ENCODE measurements at regions not wholly inside any gene's neighbourhood (a gene's known extent, or its start where the extent isn't known, plus 50 kb on each side); places are given as distances from the start of the nearest gene placed in this dataset.
"Not testable (repeated sequence)": the region's sequence is repeated elsewhere in the genome, so short reads cannot be mapped to it uniquely, and the experiment has no call there.

- no peak for DNase-seq (ENCODE audit: low spot score)
These were observed 128.0 kb upstream of the SLC4A4 start for GRCh38 chr4:71210823-71211222.

GRCh38 chr4:71211748-71212147 is 127.1 kb upstream of the SLC4A4 start:
- no peak for DNase-seq (ENCODE audit: low spot score)

- no peak for DNase-seq (ENCODE audit: low spot score)
These were observed 126.6 kb upstream of the SLC4A4 start for GRCh38 chr4:71212216-71212615.

GRCh38 chr4:71214578-71214977 is 124.2 kb upstream of the SLC4A4 start:
- no peak for DNase-seq (ENCODE audit: low spot score)

GRCh38 chr4:71216316-71216959 is 122.4 kb upstream of the SLC4A4 start:
- DNase-seq (ENCODE audit: low spot score) = no peak

GRCh38 chr4:71217688-71218087 is 121.1 kb upstream of the SLC4A4 start:
- no peak for DNase-seq (ENCODE audit: low spot score)

- not testable (repeated sequence) for DNase-seq (ENCODE audit: low spot score)
These were observed 118.0 kb upstream of the SLC4A4 start for GRCh38 chr4:71220848-71221247.

- no peak for DNase-seq (ENCODE audit: low spot score)
These were observed 117.0 kb upstream of the SLC4A4 start for GRCh38 chr4:71221510-71222466.

GRCh38 chr4:71222661-71223060 is 116.2 kb upstream of the SLC4A4 start:
- DNase-seq (ENCODE audit: low spot score) = no peak

GRCh38 chr4:71229477-71230270 is 109.1 kb upstream of the SLC4A4 start:
- DNase-seq (ENCODE audit: low spot score) = peak; percentile 55

- DNase-seq (ENCODE audit: low spot score) = peak; percentile 25
These were observed 108.3 kb upstream of the SLC4A4 start for GRCh38 chr4:71230271-71231128.

GRCh38 chr4:71231129-71232055 is 107.4 kb upstream of the SLC4A4 start:
- peak; percentile 67 for DNase-seq (ENCODE audit: low spot score)

GRCh38 chr4:71232056-71232430 is 106.8 kb upstream of the SLC4A4 start:
- DNase-seq (ENCODE audit: low spot score) = no peak

- DNase-seq (ENCODE audit: low spot score) = no peak
These were observed 106.0 kb upstream of the SLC4A4 start for GRCh38 chr4:71232846-71233245.

- DNase-seq (ENCODE audit: low spot score) = no peak
These were observed 103.3 kb upstream of the SLC4A4 start for GRCh38 chr4:71235311-71236201.

- DNase-seq (ENCODE audit: low spot score) = no peak
These were observed 102.6 kb upstream of the SLC4A4 start for GRCh38 chr4:71236226-71236625.

GRCh38 chr4:71237641-71238040 is 101.2 kb upstream of the SLC4A4 start:
- DNase-seq (ENCODE audit: low spot score) = no peak

GRCh38 chr4:71239365-71239764 is 99.5 kb upstream of the SLC4A4 start:
- DNase-seq (ENCODE audit: low spot score) = peak; percentile 12

- DNase-seq (ENCODE audit: low spot score) = no peak
These were observed 98.7 kb upstream of the SLC4A4 start for GRCh38 chr4:71240094-71240493.
